Activated CD4-positive, alpha-beta T cell treated with anti-CD3 and anti-CD28 coated beads for 1 hour (primary cell): ENCODE measurements at regions not wholly inside any gene's neighbourhood (a gene's known extent, or its start where the extent isn't known, plus 50 kb on each side); places are given as distances from the start of the nearest gene placed in this dataset.
"Not testable (repeated sequence)": the region's sequence is repeated elsewhere in the genome, so short reads cannot be mapped to it uniquely, and the experiment has no call there.

Experiments used
- DNase-seq: peaks from one replicate; pipeline ENCODE4 v3.0.0-alpha.2; 2020

- not testable (repeated sequence) for DNase-seq
These were observed 173.3 kb downstream of the TMEM121 start for GRCh38 chr14:105699706-105700105.

- DNase-seq = not testable (repeated sequence)
These were observed 173.8 kb downstream of the TMEM121 start for GRCh38 chr14:105700146-105700545.

GRCh38 chr14:105700622-105701288 is 174.4 kb downstream of the TMEM121 start:
- no peak for DNase-seq

GRCh38 chr14:105701456-105702274 is 175.3 kb downstream of the TMEM121 start:
- no peak for DNase-seq

GRCh38 chr14:105702275-105702817 is 176.0 kb downstream of the TMEM121 start:
- DNase-seq = no peak

- DNase-seq = not testable (repeated sequence)
These were observed 176.8 kb downstream of the TMEM121 start for GRCh38 chr14:105703044-105703665.

- DNase-seq = not testable (repeated sequence)
These were observed 177.7 kb downstream of the TMEM121 start for GRCh38 chr14:105704091-105704490.

- not testable (repeated sequence) for DNase-seq
These were observed 178.1 kb downstream of the TMEM121 start for GRCh38 chr14:105704492-105704891.

GRCh38 chr14:105705512-105705861 is 179.1 kb downstream of the TMEM121 start:
- DNase-seq = not testable (repeated sequence)

GRCh38 chr14:105705862-105706700 is 179.7 kb downstream of the TMEM121 start:
- DNase-seq = not testable (repeated sequence)

- not testable (repeated sequence) for DNase-seq
These were observed 180.3 kb downstream of the TMEM121 start for GRCh38 chr14:105706701-105707019.

GRCh38 chr14:105707099-105707498 is 180.7 kb downstream of the TMEM121 start:
- DNase-seq = not testable (repeated sequence)

- not testable (repeated sequence) for DNase-seq
These were observed 181.4 kb downstream of the TMEM121 start for GRCh38 chr14:105707723-105708151.

- not testable (repeated sequence) for DNase-seq
These were observed 182.1 kb downstream of the TMEM121 start for GRCh38 chr14:105708251-105709134.

- no peak for DNase-seq
These were observed 183.1 kb downstream of the TMEM121 start for GRCh38 chr14:105709281-105710118.

GRCh38 chr14:105710119-105711043 is 184.0 kb downstream of the TMEM121 start:
- DNase-seq = no peak

GRCh38 chr14:105711044-105711620 is 184.7 kb downstream of the TMEM121 start:
- DNase-seq = no peak

- DNase-seq = no peak
These were observed 185.6 kb downstream of the TMEM121 start for GRCh38 chr14:105711841-105712460.
